HepG2 (cell line): ENCODE measurements at regions not wholly inside any gene's neighbourhood (a gene's known extent, or its start where the extent isn't known, plus 50 kb on each side); places are given as distances from the start of the nearest gene placed in this dataset.
A peak's percentile ranks its signal among the peaks of the same experiment; 100 is the strongest.

Experiments
- ATAC-seq: fragments of 200-7000 bp; cut with Tn5 transposase; 3 replicates; pipeline ENCODE4 v1.9.1; 2020; ENCODE audit warnings: mild to moderate bottlenecking, moderate library complexity
- BruUV-seq: library from RNA; stranded (reverse); fragments of 400-500 nt; replicated peaks from 2 replicates; lab custom pipeline; 2021; lab: Mats Ljungman, UMichigan
- CTCF ChIA-PET: fragments of 300-600 bp; formaldehyde crosslinking; extraction: SDS; loops from one replicate; lab custom pipeline; 2021; ENCODE audit warnings: low total read pairs, inconsistent platforms, low intra/inter-chr PET ratio; lab: Yijun Ruan, JAX
- POLR2A ChIA-PET: fragments of 350-600 bp; sonication (Branson Sonifier 250); formaldehyde crosslinking; loops from one replicate; lab custom pipeline; 2020; ENCODE audit warnings: antibody characterized with exemption, inconsistent platforms; lab: Yijun Ruan, JAX
- DNase-seq: peaks from one replicate; pipeline ENCODE4 v3.0.0-alpha.2; 2015; ENCODE audit warnings: low spot score
- FAIRE-seq: peaks from 3 replicates; lab custom pipeline; 2011; peaks lifted over from hg19 to GRCh38; lab: Jason Lieb, UNC
- H2AFZ ChIP-seq: one replicate; pipeline ENCODE4 v1.6.1; 2011; ENCODE audit warnings: low read length, inconsistent platforms
- H3K27ac ChIP-seq: fragments of 300-600 bp; 3 replicates; pipeline ENCODE4 v1.8.0; 2011; ENCODE audit warnings: mixed run types, mild to moderate bottlenecking, mixed read lengths, low read length, inconsistent platforms; ENCODE audit not compliant: insufficient read depth; ENCODE audit errors: extremely low read length
- H3K27me3 ChIP-seq, 2 experiments: fragments of 200-600 bp in 1 of 2; 2 replicates in 1 of 2; 3 replicates in 1 of 2; pipeline versions ENCODE4 v1.6.0 to v1.8.0; 2011; ENCODE audit warnings: low read length in 2 of 2, mild to moderate bottlenecking in 2 of 2, moderate library complexity in 2 of 2, inconsistent platforms in 1 of 2; ENCODE audit not compliant: insufficient read depth in 2 of 2, control insufficient read depth in 1 of 2
- H3K36me3 ChIP-seq, 2 experiments: fragments of 200-600 bp in 1 of 2; replicated peaks in 1 of 2; 2 replicates in 1 of 2; 3 replicates in 1 of 2; pipeline versions ENCODE4 v1.5.1 to v1.8.0; 2011; ENCODE audit warnings: low read length in 2 of 2, inconsistent platforms in 1 of 2; ENCODE audit not compliant: insufficient read depth in 2 of 2, control insufficient read depth in 1 of 2
- H3K4me1 ChIP-seq: 2 replicates; pipeline ENCODE4 v1.5.1; 2012; ENCODE audit warnings: low read length, inconsistent platforms; ENCODE audit not compliant: insufficient read depth
- H3K4me2 ChIP-seq: 2 replicates; pipeline ENCODE4 v1.6.0; 2011; ENCODE audit warnings: low read depth, low read length, inconsistent platforms
- H3K4me3 ChIP-seq, 3 experiments: fragments of 200-600 bp in 1 of 3; sonication (generic), shearing (Covaris generic) in 1 of 3; replicated peaks in 1 of 3; 2 replicates each; pipeline ENCODE4 v1.5.1; 2011 to 2016; ENCODE audit warnings: low read length in 3 of 3, inconsistent platforms in 2 of 3, low read depth in 2 of 3, mild to moderate bottlenecking in 2 of 3, control low read depth in 1 of 3, mixed read lengths in 1 of 3; ENCODE audit not compliant: insufficient read depth in 1 of 3
- H3K79me2 ChIP-seq: one replicate; pipeline ENCODE4 v1.6.1; 2011; ENCODE audit warnings: low read length, inconsistent platforms; ENCODE audit not compliant: insufficient read depth
- H3K9ac ChIP-seq: 2 replicates; pipeline ENCODE4 v1.6.0; 2011; ENCODE audit warnings: mild to moderate bottlenecking, low read depth, low read length, inconsistent platforms; ENCODE audit not compliant: insufficient read depth
- H3K9me3 ChIP-seq: 2 replicates; pipeline ENCODE4 v1.5.1; 2012; ENCODE audit warnings: mild to moderate bottlenecking, low read length
- H4K20me1 ChIP-seq: 2 replicates; pipeline ENCODE4 v1.6.0; 2011; ENCODE audit warnings: inconsistent platforms, mild to moderate bottlenecking, low read length, moderate library complexity; ENCODE audit not compliant: insufficient read depth
- FOXJ3 ChIP-seq: sonication (generic); formaldehyde crosslinking; IDR thresholded peaks from 2 replicates; pipeline ENCODE4 v1.4.0; 2020; ENCODE audit warnings: missing genetic modification reagents, mild to moderate bottlenecking, borderline replicate concordance
- HOXA5 ChIP-seq: sonication (generic); formaldehyde crosslinking; IDR thresholded peaks from 2 replicates; pipeline ENCODE4 v1.4.0; 2020; ENCODE audit warnings: missing genetic modification reagents
- KAT2B ChIP-seq: fragments of 150-350 bp; IDR thresholded peaks from 2 replicates; pipeline ENCODE4 v1.6.1; 2014; ENCODE audit warnings: low read depth, low read length, borderline replicate concordance
- RXRB ChIP-seq: IDR thresholded peaks from 2 replicates; pipeline ENCODE4 v1.6.1; 2016; ENCODE audit warnings: borderline replicate concordance, missing genetic modification reagents, missing compliant biosample characterization
- ZNF367 ChIP-seq: sonication (generic); formaldehyde crosslinking; IDR thresholded peaks from 2 replicates; pipeline ENCODE4 v1.4.0; 2020; ENCODE audit warnings: missing genetic modification reagents, borderline replicate concordance
- WGBS: methylation state at CpG from one replicate; pipeline ENCODE4 v1.1.6; 2017; ENCODE audit warnings: low lambda C conversion rate; 5-methylcytosine and 5-hydroxymethylcytosine counted together
- in situ Hi-C: cut with HindIII; loops from 2 replicates; pipeline ENCODE4 v1.10.0; 2017; ENCODE audit warnings: low pct_unique_long_range_greater_than_20kb; ENCODE audit not compliant: extremely low pct_ligation_motif_present
- intact Hi-C: fragments of 100-400 bp; cut with micrococcal nuclease; formaldehyde crosslinking; loops from one replicate; pipeline ENCODE4 v1.10.0; 2022; ENCODE audit not compliant: unreplicated experiment
- TF ChIP-seq, protein P1 (sequence below): sonication (generic); formaldehyde crosslinking; IDR thresholded peaks from 2 replicates; pipeline ENCODE4 v1.5.0; 2020; ENCODE audit warnings: mild to moderate bottlenecking, missing genetic modification reagents

DNA sequence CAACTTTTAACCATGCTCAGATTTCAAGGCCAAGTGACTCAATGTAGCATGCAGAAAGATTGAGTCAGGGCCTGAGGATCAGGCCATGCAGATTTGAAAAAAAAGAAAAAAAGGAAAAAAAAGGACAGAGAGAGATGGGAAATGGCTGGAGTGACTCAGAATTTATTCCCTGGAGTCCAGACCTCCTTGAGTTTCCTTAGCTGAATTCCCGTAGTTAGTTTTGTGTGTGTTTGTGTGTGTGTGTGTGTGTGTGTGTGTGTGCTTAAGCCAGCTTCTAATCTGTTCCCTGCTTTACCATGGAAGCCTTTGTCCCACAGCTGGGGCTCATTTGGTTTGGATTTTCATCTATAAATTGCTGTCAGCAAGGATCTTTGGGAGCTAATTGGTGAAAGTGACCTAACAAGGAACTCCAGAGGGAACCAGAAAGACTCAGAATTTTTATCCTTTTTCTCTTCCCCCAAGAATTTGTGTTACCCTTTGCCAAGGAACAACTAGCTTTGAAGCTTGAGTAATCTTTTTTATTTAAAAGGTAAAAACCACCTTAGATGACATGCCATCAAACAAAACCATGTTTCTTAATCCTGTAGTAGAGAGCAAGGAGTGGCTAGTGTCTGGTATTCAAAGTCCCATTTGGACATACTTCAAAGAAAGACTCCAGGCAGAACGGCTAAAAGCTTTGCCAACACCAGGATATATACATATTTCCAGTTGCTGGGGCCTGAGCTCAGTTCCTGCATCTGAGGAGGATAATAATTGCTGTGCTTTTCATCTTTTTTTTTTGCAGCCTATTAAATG is 109.0 kb upstream of the DDIT4L start (continued):
- TF ChIP-seq FOXJ3 (CRISPR knock-in tag) (no peak), HOXA5 (CRISPR knock-in tag) (no peak), KAT2B (no peak)
- TF ChIP-seq, protein P1, sequence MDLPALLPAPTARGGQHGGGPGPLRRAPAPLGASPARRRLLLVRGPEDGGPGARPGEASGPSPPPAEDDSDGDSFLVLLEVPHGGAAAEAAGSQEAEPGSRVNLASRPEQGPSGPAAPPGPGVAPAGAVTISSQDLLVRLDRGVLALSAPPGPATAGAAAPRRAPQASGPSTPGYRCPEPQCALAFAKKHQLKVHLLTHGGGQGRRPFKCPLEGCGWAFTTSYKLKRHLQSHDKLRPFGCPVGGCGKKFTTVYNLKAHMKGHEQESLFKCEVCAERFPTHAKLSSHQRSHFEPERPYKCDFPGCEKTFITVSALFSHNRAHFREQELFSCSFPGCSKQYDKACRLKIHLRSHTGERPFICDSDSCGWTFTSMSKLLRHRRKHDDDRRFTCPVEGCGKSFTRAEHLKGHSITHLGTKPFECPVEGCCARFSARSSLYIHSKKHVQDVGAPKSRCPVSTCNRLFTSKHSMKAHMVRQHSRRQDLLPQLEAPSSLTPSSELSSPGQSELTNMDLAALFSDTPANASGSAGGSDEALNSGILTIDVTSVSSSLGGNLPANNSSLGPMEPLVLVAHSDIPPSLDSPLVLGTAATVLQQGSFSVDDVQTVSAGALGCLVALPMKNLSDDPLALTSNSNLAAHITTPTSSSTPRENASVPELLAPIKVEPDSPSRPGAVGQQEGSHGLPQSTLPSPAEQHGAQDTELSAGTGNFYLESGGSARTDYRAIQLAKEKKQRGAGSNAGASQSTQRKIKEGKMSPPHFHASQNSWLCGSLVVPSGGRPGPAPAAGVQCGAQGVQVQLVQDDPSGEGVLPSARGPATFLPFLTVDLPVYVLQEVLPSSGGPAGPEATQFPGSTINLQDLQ (CRISPR knock-in tag) = no peak

DNA sequence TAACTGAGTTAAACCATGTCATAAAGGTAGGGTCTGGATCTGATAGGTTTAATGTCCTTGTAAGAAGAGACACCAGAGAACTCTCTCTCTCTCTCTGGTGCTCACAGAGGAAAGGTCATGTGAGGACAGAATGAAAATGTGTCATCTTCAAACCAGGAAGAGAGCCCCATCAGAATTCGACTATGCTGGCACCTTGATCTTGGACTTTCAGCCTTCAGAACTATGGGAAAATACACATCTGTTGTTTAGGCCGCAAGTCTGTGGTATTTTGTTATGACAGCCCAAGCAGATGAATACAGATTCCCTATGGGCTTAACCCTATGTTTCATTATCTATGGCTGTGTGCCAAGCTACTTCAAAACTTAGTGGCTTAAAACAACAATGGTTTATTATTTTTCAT is 105.5 kb upstream of the DDIT4L start:
- H3K27ac ChIP-seq = no peak overlapping the region
- H4K20me1 ChIP-seq = no peaks in the 10 kb centered on the region
- no peak for FAIRE-seq
- ChIA-PET CTCF (no interaction called here), POLR2A (no interaction called here)
- 0% methylated on average over 1 of the region's 2 CpGs for WGBS
- no peaks in the 10 kb centered on the region for H3K27me3 ChIP-seq
- no peak overlapping the region for H2AFZ ChIP-seq
- no peaks in the 10 kb centered on the region for H3K4me1 ChIP-seq
- in situ Hi-C loops = no loop called here
- no peaks in the 10 kb centered on the region for H3K79me2 ChIP-seq
- ATAC-seq = no peak
- H3K9ac ChIP-seq = no peak overlapping the region
- H3K9me3 ChIP-seq = no peaks in the 10 kb centered on the region
- BruUV-seq = no TSS peak
- no peak overlapping the region for H3K4me2 ChIP-seq
- TF ChIP-seq RXRB = 0 out of 2 replicates have a peak, but pooled peaks have one; percentile 13
- TF ChIP-seq ZNF367 = no peak
- no peak for DNase-seq
- H3K36me3 ChIP-seq = no peaks in the 10 kb centered on the region
- H3K4me3 ChIP-seq = no peak overlapping the region
- intact Hi-C loops = no loop called here
